Smooth muscle cell of the brain vasculature (primary cell): ENCODE measurements at regions not wholly inside any gene's neighbourhood (a gene's known extent, or its start where the extent isn't known, plus 50 kb on each side); places are given as distances from the start of the nearest gene placed in this dataset.
A peak's percentile ranks its signal among the peaks of the same experiment; 100 is the strongest.
"Not testable (repeated sequence)": the region's sequence is repeated elsewhere in the genome, so short reads cannot be mapped to it uniquely, and the experiment has no call there.

ENCODE experiments used
- DNase-seq: peaks from one replicate; pipeline ENCODE4 v3.0.0-alpha.2; 2012; ENCODE audit warnings: low read depth, low spot score

DNA sequence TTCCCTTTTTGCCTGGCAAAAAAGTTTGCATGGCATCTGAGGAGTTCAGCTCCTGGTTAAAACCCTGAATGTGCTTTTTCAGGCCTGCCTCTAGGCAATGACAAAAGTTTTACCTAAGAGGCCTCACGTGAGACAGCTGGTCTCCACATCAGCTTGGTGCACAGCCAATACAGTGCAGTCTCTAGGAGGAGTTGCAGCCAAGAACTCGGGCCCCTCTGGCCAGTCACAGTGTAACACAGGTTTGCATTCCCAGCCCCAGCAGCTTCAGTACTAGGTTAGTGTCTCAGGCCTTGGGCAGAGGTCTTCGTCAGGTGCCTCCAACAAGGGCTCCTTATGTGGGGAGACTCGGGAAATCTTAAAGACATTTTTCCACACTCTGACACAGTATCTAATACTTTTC, 771.7 kb downstream of the SORCS1 start:
- no peak for DNase-seq

DNA sequence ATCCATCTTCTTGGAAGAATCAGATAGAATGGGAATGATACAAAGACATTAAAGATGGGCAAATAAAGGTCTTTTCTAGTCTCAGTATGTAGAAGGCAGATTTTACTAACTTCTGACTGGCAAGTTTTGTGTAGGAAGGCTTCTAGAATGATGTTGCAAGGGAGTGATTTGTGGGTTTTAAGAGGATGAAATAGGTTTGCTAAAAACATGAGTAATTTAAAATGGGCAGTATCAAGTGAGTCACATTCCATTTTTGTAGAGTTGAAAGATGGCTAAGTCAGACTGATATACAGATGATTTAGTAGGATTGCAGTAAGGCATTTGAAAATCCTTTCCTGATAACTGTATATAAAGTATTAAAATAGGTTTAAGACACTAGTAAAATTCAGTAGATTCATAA, 777.4 kb downstream of the SORCS1 start:
- no peak for DNase-seq

DNA sequence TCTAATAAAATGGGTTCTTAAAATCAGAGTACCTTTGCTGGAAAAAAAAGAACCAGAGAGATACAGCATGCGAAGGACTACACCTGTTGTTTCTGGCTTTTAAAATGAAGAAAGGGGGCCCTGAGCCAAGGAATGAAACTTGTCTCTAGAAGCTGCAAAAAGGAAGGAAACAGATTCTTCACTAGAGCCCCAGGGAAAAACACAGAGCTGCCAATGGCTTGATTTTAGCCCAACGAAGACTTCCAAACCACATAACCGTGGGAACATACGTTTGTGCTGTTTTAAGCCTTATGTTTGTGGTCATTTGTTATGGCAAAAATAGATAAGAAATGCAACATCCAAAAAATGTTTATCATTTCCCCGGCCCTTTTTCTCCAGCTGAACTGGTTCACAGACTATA, 780.0 kb downstream of the SORCS1 start:
- DNase-seq, result no peak

DNA sequence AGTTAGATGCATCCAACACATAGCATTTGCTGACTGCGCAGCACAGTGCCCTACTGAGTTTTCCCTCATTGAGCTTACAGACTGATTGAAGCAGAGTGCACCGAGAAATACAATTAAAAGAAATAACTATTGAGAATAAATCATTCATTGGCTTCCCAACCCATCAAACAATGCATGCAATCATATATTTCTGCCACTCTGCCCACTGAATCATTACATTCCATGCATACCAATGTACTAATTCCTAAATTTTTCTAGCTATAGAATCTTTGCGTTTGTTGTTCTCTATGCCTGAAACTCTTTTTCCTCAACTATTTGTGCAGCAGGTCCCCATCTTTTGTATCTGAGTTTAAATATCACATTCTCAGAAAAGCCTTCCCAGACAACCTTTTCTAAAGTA, 783.8 kb downstream of the SORCS1 start:
- no peak for DNase-seq

DNA sequence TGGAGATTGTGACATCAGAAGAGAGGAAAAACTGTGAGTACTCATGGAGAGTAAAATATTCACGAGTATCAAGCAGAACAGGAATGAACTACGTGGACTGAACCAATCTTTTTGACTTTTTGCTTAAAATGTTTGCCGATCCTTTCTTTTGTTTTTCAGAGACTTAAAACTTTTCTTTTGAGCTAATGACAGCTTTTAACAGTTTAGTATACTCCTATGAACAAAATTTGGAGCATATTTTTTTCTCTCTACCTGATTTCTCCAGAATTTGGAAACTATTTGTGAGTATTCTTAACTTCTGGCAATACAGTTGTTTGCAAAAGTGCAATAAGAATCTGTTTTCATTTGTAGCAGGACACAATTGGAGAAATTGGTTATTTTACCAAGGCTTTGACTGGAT, 786.3 kb downstream of the SORCS1 start:
- no peak for DNase-seq

DNA sequence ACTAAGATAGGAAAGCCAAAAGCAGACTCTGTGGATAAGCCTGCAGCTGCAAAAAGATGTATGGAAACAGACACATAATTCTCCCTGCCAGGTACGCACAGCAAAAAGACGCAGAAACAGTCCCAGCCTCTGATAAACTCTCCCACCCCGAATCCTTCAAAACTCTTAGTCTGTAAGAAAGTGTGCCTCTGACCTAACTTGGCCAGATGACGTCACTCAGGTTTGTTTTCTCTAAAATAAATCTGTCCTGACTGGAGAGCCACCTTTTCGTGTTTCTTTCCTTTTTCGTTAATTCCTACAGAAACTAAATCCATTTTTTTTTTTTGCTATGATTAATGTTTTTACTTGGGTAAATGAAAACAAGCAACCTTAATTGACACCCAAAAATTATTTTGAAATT, 793.8 kb downstream of the SORCS1 start:
- no peak for DNase-seq

DNA sequence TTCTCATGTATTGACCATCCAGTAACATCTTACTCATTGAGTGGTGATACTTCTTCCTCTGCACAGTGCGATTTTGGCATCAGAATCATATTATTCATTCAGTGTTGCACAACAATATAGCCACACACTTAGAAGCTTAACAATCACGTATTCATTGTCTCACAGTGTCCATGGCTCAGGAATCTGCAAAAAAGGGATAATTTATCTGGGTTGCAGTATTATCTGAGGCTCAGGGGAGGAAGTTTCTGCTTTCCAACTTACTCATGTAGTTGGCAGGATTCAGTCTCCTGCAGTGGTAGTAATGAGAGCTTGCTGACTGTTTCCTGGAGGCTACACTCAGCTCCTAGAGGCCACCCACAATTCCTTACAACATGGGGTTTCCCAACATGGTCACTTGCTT, 803.6 kb downstream of the SORCS1 start:
- peak; percentile 0 for DNase-seq

DNA sequence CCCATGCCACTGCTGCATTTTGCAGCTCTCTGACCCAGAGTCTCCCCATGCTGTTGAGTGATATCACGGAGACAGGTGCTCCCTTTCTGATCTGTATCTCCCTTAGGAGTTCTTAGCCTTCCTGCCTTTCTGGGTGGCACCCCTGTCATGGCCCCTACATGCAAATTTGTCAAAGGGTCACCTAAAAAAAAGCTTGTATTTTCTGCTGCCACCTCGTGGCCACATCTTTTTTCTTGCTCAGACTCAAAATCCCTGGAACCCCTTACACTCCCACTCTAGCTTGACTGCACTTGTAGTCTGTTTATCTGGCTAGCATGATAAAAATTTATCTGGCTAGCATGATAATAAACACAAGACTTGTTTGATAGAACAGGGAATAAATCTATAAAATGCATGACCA, 809.1 kb downstream of the SORCS1 start:
- no peak for DNase-seq

DNA sequence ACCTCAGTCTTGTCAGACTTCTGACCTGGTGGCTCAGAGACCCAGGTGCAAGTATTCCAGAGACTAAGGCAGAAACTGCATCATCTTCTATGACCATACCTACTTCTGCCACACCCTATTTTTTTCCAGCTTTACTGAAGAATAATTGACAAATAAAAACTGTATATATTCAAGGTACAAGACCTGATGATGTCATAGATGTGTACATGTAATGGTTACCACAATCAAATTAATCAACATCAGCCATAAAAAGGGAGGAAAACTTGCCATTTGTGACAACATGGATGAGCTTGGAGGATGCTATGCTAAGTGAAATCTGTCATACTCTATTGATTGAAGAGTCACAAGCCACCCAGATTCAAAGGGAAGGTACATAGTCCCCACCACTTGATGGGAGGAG, 815.6 kb downstream of the SORCS1 start:
- DNase-seq, result no peak

DNA sequence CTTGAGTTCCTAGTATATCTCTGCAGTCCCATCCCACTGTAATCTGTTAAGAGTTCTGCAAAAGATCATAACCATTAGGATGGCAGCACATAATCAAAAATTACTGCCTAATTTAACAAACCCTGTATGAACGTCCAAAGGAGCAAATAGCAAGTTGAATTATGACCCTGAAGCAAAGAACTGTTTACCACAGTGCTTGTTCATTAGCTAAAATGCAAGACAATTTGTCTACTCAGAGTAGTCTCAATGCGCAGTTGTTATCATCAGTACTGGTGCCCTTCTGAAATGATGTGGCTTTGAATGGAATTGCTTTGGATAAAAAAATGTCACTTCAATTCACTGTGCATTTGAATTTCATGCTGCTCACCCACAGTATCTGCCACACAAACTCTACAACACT, 817.0 kb downstream of the SORCS1 start:
- no peak for DNase-seq

DNA sequence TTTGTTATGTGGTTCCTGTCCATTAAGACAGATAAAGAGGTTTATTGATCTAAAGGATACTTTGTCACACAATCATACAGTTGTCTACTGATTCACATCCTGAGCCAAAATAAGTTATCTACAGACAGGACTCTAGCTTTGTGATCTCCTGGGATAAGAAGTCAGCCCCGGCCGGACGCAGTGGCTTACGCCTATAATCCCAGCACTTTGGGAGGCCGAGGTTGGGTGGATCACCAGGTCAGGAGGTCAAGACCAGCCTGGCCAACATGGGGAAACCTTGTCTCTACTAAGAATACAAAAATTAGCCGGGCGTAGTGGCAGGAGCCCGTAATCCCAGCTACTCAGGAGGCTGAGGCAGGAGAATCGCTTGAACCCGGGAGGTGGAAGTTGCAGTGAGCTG, 821.0 kb downstream of the SORCS1 start:
- DNase-seq, result not testable (repeated sequence)

DNA sequence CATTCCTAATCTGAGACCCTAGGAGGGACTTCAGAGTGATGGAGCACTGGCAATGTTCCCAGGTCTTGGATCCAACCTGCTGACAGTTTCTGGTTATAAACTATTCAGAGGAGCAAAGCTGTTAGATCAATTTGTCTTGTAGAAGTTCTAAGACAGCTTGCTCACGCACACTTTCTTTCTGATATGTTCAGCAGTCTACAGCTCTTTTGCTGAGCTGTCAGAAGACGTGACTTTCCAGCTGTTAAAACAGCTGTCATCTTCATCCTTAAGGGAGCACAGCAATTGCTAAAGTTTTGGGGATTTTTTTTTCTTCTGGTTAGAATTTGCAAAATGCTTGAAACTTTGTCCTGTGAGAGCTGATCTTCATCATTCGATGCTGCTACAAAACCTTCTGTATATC, 823.1 kb downstream of the SORCS1 start:
- no peak for DNase-seq

DNA sequence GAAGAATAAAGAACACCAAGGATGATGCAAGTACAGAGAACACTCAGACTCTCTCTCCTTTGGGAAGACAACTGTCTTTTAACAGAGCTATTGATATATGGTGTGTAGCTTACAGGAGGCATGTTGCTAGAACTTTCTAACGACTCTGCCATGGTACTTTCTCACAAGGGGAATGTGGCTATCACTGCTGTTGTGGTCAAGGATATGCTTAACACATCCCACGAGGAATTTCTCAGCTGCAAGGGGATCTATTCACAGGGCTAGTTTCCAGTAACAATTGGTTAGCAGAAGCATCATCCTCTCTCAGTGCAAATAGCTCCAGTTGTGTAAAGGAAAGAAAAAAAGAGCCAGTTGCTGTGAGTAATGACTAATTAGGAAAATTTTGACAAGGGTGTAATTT, 826.0 kb downstream of the SORCS1 start:
- no peak for DNase-seq

DNA sequence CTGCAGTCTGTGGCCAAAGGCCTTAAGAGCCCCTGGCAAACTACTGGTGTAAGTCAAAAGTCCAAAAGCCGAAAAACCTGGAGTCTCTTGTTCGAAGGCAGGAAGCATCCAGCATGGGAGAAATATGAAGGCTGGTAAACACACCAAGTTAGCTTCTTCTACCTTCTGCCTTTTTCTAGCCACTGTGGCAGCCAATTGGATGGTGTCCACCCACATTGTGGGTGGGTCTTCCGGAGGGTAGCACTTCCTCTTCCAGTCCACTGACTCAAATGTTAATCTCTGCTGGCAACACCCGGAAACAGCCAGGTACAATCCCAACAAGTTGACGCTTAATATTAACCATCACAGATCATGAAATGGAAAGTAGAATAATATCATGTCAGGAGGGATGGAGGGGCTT, 827.6 kb downstream of the SORCS1 start:
- no peak for DNase-seq

DNA sequence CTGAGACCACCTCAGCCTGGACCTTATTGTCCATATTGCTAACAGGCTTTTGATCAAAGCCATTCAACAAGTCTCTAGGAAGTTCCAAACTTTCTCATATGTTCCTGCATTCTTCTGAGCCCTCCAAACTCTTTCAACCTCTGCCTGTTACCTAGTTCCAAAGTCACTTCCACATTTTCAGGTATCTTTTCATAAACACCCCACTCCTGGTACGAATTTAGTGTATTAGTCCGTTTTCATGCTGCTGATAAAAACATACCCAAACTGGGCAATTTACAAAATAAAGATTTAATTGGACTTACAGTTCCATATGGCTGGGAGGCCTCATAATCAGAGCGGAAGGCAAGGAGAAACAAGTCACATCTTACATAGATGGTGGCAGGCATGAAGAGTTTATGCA, 836.8 kb downstream of the SORCS1 start:
- DNase-seq, result no peak

DNA sequence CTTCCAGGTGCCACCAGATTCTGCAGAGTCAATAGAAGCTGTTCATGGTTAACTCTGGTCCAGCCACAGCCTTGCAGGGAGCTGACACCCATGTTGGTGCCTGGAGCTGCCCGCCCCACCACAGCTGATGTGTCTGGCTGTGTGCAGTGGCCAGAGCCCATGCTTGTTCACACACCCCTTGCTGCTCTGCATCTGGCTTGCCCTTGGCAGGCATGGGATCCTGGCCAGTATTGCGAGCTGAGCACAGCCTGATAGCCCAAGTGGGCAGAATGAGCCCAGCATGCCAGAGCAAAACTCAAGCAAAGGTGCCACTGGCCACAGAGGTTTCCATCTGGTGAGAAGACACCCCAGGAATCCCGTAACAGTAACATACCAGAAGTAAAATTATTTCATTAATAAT, 843.6 kb downstream of the SORCS1 start:
- no peak for DNase-seq

DNA sequence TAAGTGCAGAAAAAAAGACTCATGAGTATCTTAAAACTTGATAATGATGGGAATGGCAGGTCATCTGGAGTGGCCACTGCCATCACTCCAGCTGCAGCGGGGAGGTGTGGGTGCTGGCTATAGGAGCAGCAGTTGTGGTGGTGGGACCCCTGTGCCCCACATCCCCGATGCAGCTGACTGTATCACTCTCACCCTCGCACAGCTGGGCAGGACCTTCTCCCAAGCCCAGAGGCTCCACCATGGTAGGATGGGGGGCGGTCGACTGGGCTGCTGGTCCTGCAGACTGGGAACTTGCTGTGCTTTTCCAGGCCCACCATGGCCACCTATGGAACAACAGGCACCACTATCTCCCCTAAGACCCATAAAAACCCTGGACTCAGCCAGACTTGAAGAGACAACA, 844.4 kb downstream of the SORCS1 start:
- no peak for DNase-seq

DNA sequence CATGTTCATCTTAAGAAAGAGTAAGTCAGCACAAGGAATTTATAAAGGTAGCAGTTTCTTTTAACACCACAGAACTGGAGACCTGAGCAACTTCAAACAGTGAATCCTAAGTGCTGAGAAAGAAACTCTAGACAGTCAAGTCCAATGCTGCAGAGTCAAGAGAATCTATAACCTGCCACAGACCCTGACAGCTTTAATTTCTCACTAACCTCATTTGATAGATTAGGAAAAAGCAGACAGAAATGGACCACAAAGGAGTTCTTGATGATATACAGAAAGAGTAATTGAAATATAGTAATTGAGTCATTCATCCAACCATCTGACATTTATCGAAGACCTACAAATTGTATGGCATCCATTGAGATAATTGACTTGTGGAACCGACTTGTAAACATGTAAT, 847.0 kb downstream of the SORCS1 start:
- no peak for DNase-seq

DNA sequence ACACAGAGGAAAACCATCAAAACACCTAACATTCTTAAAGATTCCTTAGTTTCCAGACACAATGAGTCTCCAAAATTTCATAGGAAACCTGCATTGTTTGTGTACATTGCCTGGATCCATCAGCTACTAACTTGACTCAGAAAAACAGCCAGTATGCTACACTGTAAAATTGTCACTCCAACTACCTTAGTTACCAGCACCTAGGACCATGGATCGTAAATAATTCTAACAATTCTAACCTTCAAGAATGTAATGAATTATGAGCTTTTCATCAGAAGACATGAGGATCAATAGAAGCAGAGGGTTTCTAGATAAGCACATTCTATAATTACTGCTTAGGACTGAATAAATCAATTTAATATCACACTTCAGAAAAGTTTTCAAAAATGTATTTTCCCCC, 851.5 kb downstream of the SORCS1 start:
- no peak for DNase-seq

DNA sequence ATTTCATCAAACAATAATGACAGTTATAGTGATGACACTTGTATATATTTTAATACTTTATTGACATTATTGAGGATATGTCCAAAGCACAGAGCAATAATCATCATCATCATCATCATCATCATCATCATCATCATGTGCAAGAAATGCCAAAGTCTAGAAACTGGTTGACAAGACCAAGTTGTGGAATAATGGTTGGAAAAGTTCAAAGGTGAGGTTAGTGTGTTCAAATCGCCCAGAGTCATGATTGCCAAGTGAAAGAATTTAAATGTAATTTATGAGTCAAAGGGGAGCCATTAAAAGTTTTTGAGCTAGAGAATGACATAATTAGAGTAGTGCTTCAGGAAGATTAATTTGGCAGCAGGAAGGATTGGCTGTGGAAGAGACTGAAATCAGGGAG, 852.4 kb downstream of the SORCS1 start:
- DNase-seq, result no peak

DNA sequence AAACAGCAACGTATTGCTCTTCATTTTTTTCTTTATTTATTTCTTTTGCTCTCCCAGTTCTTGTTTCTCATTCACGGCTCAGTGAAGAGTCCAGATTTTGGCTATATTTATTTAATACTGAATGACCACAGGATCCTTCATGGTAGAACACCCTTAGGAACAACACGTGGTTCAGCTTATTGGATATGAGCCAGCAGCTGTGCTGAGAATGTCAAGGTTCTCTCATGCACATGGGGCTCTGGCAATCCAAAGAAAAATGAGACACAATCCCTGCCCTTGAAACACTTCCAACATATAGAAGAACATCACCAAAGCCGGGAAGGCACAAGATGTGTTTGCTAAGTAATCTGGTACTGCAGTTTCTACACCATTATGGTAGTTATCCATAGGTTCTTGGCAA, 852.9 kb downstream of the SORCS1 start:
- DNase-seq, result no peak

DNA sequence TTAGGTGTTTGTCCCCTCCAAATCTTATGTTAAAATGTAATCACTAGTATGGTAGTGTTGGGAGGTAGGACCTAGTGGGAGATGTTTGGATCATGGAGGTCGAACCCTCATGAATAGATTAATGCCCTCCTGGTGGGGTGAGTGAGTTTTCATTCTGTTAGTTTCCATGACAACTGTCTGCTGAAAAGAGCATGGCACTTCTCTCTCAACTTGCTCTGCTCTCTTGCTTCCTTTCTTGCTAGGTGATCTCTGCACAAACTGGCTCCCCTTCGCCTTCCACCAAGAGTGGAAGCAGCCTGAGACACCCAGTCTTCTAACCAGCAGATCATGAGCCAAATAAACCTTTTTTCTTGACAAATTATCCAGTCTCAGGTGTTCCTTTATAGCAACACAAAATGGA, 853.9 kb downstream of the SORCS1 start:
- DNase-seq, result no peak

DNA sequence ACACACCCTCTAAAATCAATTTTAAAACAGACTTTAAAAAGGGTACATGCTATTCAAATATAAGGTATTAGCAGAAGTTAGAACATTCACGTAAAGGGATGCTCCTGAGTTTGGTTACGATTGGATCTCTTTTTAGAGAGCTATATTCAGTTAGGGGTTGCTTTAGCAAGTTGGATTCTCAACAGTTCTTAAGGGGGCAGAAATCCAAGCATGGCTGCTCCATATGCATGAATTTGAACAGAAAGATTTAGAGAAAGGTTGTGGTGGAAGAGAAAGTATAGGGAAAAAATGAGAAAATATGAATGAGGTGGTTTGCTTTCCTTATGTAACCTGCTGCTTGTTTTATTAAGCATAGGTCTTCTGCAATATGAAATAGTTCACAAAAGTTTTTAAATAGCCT, 855.1 kb downstream of the SORCS1 start:
- DNase-seq, result no peak

DNA sequence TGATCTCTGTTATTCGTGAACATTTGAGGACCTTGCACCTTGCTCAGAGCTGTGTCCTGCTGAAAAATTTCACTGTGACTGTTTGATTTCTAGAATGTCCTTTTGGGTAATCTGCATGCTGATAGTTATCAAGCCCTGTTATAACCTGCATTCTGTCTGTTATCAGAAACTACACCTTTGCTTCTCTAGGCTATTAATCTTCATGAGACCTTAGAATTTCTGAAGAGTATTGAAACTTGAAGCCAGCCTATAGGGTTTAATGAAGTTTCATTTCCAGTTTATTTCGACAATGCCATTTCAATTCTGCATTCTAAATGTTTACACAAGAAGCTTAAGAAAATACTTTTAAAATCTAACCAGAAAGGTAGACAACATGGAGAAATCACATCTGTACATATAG, 856.2 kb downstream of the SORCS1 start:
- DNase-seq, result no peak

DNA sequence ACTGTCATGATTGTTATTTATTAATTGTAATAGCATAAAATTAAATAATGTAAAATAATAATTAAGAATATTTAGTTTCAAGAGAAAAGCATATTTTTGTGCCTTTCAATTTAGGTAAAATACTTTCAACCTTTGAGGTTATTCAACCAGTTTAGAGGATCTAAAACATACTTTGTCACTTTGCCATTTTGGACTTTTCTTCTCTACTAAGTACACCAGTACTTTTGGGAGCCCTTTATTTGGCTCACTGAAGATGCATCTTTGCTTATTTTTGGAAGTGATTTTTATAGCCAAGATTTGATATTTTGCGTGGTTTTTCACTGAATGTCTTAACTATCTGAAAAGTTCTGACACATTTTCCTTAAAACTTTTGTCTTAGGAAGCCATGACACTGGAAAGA, 860.5 kb downstream of the SORCS1 start:
- no peak for DNase-seq
